ENCODE measurements at regions not wholly inside any gene's neighbourhood (a gene's known extent, or its start where the extent isn't known, plus 50 kb on each side); places are given as distances from the start of the nearest gene placed in this dataset.
"Not testable (repeated sequence)": the region's sequence is repeated elsewhere in the genome, so short reads cannot be mapped to it uniquely, and the experiment has no call there.

DNA sequence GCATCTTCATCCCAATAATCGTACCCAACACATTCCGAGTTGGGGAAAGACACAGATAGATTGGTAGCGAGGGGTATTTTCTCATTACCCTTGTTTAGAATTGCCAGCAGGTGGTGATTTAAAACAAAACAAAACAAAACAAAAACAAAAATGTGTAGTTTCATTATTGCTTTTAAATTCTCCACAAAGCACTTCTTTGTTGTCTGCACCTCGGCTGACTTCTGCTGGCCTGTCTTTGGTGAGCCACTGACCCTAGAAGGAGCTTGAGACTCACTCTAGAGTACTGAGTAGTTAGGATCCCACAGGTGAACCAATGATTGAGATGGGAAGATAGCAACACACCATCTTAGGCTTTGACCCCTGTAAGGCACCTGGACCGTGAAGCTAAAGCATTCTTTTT lies 105.4 kb upstream of the BET1 start:
- DNase-seq, result no peak

DNA sequence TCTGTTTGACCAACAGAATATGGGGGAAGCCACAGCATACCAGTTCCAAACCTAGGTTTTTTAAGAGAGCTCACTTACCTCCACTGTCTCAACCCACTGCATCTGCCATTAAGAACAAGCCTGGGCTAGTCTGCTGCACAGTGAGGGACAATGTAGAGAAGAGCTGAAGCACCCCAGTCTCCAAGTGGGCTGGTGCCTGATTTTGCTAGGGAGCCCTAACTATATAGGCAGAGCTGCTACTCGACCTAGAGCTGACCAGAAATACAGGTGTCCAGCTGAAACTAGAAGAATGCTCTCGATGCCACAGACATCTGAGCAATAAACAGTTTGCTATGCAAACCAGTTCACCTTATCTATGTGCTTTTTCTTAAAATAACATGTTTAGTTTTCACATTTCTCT lies 106.9 kb upstream of the BET1 start:
- DNase-seq, result no peak

DNA sequence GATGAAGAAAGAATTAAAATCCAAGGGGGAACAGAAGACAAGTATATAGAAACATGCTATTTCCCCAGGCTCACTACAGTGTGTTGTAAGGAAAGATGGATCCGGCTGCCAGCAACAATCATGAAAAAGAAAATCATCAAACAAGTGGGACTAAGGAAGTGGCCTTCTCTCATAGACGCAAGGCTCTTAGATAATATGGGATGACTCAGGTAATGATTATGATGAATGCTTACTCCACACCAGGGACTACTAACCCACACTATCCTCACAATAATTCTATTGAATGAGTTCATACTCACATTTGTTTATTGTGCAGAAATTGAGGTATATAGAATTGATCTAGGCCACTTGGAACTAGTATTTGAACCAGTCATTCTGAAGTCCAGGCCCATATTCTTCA lies 111.2 kb upstream of the BET1 start:
- no peak for DNase-seq

DNA sequence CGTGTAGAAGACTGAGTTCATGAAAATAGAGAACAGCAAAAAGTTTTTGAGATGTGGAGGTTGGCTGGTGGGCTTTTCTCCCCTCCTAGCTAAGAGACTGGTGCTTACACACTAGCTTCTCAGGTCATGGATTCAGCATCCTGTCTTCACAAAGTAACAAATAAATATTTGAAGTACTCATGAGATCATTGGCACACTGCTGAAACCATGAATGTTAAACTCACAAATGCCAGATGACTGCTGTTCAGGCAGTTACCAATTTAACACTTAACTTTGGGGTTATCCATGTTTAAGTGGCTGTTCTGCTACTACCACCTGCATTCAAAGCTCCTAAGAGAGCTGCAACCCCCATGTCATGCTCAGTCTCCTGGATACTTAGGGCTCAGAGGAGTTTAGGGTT lies 119.0 kb upstream of the BET1 start:
- DNase-seq, result no peak

DNA sequence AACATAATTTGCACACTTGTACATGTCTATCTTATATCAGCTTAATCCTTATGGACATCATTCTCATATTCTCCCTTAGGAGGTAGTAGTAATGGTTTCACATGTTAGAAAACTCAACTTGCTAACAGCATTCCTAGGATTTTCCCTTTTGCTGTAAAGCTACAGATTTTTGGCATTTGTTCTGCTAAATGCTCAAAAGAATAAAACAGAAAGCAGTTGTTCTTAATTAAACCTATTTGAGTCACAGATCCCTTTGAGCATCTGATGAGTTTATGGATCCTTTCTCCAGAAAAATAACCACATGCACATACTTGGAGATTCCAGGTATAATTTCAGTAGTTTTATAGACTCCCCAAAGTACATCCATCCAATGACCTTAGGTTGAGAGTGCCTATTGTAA lies 122.9 kb upstream of the BET1 start:
- no peak for DNase-seq

DNA sequence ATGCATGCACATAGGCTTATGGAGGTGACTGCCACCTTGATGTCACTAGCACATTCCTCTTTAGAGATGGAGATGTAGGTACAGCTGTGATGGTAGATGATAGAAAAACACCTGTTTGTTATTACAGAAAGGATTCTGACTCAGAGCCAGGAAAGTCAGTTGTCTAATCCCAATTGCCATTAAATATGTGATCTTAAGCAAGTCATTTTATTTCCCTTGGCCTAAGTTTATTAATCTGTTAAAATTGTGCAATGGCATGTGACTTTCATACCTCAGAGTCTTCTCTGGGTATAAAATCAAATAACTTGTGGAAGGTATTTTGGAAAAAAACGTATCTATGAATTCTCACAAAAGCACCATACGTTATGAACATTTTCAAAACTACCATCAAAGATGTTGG lies 123.9 kb upstream of the BET1 start:
- DNase-seq, result no peak

GRCh38 chr7:94129443-94130140 lies 125.4 kb upstream of the BET1 start:
- DNase-seq, result no peak

DNA sequence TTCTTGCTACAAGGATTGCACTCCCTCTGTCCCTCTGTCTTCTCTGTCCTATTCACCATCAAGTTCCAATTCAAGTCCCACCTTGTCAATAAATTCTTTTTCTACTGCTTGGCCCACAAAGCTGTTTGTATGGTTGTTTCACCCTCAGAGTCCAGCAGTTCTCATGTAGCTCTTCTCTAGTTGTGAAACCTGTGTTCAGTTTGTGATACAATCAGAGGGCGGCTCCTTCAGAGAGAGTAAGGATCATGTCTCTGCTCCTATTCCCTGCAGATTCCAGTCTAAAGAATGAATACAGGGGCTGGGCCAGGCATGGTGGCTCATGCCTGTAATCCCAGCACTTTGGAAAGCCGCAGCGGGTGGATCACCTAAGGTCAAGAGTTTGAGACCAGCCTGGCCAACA lies 126.6 kb upstream of the BET1 start:
- DNase-seq, result no peak

GRCh38 chr7:94133460-94133859 lies 129.3 kb upstream of the BET1 start:
- DNase-seq, result no peak

- DNase-seq, result no peak
Observed at GRCh38 chr7:94135180-94135579, 131.0 kb upstream of the BET1 start.

GRCh38 chr7:94142281-94142680 lies 138.1 kb upstream of the BET1 start:
- DNase-seq, result no peak

GRCh38 chr7:94145602-94146001 lies 141.4 kb upstream of the BET1 start:
- no peak for DNase-seq

GRCh38 chr7:94146408-94146807 lies 142.3 kb upstream of the BET1 start:
- no peak for DNase-seq

DNA sequence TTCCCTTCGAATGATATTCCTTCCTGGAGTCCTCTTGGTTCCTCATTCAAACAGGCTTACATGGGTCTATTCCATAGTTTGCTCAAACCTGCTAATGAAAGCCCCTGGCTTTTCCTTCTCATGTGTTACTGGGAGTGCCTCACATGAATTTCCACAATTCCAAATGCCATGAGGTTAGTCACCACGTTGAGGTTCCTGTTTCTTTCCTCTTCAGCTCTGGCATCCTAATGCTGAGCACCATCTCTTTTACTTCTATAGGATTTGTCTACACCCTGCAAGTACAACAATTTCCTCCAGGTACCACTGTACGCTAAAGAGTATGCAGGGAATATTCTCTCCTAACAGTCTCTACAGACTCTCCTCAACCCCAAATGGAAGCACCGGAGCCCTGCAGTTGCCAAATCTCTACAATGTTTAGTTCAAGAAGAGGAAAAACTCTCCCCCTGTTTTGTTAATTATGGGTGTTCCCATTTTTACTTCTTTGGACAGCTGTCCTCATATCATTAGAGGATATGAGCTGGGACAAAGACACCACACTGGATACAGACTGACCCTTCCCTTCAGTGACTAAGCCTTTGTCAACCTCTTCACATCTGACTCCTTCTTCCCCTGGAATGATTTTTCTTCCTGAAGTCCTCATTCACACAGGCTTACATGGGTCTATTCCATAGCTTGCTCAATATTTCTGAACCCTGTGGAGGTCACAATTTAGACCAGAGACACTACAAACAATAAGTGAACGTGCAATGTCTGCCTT lies 145.8 kb upstream of the BET1 start:
- DNase-seq, result no peak

DNA sequence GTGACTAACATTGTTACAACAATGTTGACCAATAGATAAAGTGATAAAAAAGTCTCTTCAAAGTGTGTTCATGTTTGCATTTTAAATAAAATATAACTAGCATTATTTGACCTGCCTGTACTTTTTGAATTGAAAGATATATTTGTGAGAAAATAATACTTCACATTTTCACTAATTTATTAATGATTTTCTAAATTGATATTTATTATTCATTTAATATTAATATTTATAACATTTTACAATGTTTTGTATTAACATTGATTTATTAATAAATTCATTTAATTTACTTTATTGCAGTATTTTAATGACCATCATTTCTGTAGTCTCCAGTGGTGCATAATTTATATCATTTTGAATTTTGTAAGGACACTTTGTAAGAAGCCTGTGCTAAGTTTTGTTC lies 150.0 kb upstream of the BET1 start:
- DNase-seq, result no peak

GRCh38 chr7:94154858-94155257 lies 150.7 kb upstream of the BET1 start:
- no peak for DNase-seq

DNA sequence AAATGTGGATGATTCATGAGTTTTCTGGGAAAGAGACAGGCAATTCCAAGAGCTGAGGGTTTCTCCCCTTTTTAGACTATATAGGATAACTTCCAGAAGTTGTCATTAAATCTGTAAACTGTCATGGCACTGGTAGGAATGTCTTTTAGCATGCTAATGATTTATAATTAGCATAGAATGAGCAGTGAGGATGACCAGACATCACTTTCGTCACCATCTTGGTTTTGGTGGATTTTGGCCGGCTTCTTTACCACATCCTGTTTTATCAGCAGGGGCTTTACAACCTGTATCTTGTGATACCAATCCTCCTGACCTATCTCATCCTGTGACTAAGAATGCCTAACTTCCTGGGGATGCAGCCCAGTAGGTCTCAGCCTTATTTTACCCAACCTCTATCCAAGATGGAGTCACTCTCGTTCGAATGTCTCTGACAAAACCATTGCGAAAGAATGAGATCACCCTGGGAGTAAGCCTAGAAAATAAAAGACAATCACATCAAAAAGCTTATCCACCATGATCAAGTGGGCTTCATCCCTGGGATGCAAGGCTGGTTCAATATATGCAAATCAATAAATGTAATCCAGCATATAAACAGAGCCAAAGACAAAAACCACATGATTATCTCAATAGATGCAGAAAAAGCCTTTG lies 153.6 kb upstream of the BET1 start:
- DNase-seq, result not testable (repeated sequence)

- DNase-seq, result no peak
Observed at GRCh38 chr7:94160719-94161435, 156.7 kb upstream of the BET1 start.

DNA sequence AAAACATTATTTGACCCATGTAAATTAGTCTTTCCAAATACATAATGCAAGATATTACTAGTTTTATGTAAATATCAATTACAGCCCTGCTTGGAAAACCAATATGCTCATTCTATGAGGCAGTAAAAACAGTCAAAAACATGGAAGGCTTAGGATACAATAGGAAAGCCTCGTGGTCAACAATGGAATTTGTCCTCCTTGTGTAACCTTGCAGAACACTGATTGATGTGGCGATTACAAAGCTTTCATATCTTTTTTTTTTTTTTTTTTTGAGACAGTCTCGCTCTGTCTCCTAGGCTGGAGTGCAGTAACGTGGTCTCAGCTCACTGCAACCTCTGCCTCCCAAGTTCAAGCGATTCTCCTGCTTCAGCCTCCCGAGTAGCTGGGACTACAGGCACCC lies 157.3 kb upstream of the BET1 start:
- no peak for DNase-seq

- DNase-seq, result no peak
Observed at GRCh38 chr7:94169682-94170081, 165.5 kb upstream of the BET1 start.

- DNase-seq, result no peak
Observed at GRCh38 chr7:94170836-94171235, 166.7 kb upstream of the BET1 start.

DNA sequence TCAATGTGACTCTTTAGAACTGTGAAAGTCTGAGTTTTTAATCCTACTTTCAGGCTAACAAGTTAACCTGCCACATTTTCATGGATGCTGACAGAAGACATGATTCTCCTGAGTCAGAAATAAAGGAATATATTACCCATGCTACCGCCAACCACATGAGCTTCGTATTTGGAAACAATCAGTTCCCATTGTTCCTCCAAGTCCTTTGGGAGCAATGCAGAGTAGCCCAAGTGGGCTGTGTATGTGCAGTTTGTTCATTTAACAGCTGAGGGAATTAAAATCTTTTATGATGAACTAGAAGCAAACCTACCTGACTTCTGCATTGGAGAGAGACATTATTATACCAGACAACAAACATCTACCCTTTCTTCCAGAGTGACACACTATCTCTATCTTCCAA lies 169.3 kb upstream of the BET1 start:
- no peak for DNase-seq

DNA sequence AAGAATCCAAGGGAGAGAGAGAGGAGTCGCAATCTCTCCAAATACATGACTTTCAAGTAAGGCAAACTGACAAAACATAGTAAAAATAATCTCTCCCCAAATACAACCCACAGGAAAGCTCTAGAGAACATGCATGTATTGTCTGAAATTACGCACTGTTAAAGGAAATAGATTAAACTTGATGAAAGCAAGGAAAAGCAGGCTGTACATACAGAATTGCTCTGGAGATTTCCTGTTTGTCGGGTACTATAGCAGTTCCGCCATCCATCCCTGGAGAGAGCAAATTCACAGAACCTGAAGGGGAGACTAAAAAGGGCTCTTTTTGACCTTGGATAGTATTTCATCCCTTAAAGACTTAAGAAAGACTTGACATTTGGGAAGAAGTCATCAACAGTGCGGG lies 170.2 kb upstream of the BET1 start:
- no peak for DNase-seq

DNA sequence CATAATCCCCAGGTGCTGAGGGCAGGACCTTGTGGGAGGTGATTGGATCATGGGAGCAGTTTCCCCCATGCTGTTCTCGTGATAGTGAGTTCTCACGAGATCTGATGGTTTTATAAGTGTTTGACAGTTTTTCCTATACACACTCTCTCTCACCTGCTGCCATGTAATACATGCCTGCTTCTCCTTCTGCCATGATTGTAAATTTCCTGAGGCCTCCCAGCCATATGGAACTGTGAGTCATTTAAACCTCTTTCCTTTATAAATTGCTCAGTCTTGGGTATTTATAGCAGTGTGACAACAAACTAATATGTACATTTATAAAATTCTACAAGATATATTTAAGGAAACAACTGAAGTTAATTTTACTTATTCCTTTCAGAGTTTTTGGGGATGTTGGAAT lies 170.8 kb upstream of the BET1 start:
- DNase-seq, result no peak

Data from retina (tissue), 1 donor.